GM18517 (cell line): ENCODE measurements at regions not wholly inside any gene's neighbourhood (a gene's known extent, or its start where the extent isn't known, plus 50 kb on each side); places are given as distances from the start of the nearest gene placed in this dataset.
"Not testable (repeated sequence)": the region's sequence is repeated elsewhere in the genome, so short reads cannot be mapped to it uniquely, and the experiment has no call there.

Experiments used
- ATAC-seq: cut with Tn5 transposase; IDR thresholded peaks from one replicate; pipeline ENCODE4 v1.9.1; 2021; ENCODE audit warnings: mild to moderate bottlenecking, moderate library complexity; ENCODE audit not compliant: unreplicated experiment

GRCh38 chr2:150681120-150681804 lies 193.8 kb upstream of the RND3 start:
- no peak for ATAC-seq

GRCh38 chr2:150679456-150680120 lies 192.1 kb upstream of the RND3 start:
- no peak for ATAC-seq

DNA sequence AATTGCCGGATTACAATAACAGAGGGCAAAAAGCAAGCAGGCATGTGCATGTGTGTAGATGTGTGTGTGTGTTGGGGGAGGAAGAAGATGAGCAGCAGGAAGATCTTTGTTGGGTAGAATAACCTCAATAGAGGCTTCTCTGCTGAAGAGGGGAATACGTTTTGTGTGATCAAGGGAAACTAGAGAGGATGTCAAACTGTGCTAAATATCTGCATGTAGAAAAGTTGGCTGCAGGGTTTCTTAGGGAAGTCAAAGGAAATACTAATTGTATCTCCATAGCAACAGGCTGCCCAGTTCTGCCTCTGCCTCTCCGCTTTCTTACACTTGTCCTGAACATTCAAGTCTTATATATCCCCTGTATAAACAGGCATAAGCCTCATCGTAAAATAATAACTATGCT lies 190.1 kb upstream of the RND3 start:
- no peak for ATAC-seq

DNA sequence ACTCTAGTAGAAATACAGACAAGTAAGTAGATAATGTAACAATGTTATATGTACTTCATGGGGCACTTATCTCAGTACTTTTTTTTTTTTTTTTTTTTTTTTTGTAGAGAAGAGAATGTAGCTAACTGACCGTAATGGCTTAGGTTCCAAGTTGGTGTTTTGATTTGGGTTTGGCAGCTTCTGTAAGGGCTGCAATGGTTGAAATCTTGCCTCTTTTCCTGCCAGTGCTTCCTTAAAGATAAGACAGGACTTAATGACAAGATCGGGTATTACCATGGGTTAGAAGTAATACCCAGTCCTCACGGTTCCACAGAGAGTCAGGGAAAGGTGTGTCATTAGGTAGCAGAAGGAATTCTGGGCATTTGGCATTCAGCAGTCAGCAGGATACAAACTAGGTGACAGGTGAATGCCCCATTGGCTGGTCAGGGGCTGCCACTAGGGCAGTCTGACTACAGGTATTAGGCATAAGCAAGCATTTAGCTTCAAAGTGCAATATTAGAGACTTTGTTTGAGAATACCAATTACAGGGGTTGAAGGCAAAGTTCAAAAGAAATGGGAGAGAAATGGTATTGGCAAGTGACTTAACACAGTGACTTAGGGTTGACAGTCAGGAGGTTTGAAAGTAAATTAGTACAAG lies 189.4 kb upstream of the RND3 start:
- ATAC-seq: no peak

GRCh38 chr2:150675807-150676206 lies 188.3 kb upstream of the RND3 start:
- no peak for ATAC-seq

DNA sequence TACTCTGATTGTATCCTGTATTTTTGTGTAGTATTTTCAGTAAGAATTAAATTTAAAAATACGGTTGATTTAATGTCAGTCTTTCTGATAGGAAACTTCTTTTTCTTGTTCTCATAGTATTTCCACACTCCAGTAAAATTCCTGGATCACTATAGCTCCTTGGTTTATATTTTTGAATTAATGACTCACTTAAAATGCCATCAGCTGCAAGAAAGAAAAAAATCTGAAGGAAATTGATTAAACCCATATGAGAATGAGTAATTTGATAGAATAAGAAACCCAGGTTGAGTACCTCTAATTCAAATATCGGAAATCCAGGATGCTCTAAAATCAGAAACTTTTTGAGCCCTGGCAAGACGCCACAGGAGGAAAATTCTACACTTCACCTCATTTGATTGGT lies 186.8 kb upstream of the RND3 start:
- ATAC-seq: no peak

DNA sequence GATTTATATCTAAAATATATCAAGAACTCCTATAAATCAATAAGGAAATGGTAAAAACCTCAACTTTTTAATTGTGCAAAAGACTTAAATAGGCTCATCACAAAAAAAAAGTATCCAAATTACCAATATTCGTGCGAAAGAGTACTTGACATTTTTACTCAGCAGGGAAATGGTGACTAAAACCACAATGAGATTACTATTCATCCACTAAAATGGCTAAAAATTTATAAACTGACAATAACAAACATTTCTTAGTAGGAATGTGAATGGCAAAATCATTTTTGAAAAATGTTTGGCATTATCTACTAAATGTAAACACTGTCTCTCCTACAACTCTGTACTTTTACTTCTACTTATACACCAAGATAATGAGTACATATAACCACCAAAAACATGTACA lies 184.8 kb upstream of the RND3 start:
- no peak for ATAC-seq

GRCh38 chr2:150669492-150669891 lies 182.0 kb upstream of the RND3 start:
- ATAC-seq: no peak

- not testable (repeated sequence) for ATAC-seq
Measured at GRCh38 chr2:150667039-150667438, 179.6 kb upstream of the RND3 start.

- no peak for ATAC-seq
Measured at GRCh38 chr2:150663143-150663542, 175.7 kb upstream of the RND3 start.

DNA sequence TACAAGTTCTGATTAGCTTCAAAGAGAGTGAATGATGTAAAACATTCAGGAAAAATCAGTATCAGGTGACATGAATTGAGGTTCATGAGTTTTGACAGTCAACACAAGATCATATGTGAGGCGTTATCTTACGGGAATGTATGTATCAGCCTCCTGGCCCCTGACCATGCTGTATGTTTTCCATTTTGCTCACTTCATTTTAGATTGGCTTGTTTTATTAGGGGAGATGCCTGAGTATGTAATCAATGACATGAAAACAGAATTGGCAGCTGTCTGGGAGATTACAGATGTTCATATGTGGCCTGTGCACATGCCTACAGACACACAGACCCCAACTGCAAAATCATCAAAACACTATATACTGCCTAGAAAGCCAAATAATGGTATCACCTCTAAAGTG lies 168.5 kb upstream of the RND3 start:
- ATAC-seq: no peak

DNA sequence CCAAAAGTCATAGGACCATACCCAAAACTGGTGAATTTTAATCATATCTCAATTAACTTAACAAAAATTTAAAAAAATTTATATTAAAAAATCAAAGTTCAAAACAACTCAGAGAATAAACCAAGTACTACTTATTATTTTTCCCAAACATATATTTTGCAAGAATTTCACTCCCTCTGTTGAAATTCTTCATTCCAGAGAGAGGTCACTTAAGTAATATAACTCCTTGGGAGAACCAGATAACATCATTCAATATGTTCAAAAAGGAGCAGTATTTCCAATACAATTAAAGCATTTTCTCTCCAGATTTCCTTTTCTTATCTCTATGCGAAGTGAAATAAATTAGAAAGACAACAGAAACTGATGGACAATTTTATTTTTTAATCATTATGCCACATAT lies 165.9 kb upstream of the RND3 start:
- no peak for ATAC-seq

GRCh38 chr2:150647943-150648342 lies 160.5 kb upstream of the RND3 start:
- ATAC-seq: no peak

GRCh38 chr2:150646746-150647145 lies 159.3 kb upstream of the RND3 start:
- ATAC-seq: no peak

DNA sequence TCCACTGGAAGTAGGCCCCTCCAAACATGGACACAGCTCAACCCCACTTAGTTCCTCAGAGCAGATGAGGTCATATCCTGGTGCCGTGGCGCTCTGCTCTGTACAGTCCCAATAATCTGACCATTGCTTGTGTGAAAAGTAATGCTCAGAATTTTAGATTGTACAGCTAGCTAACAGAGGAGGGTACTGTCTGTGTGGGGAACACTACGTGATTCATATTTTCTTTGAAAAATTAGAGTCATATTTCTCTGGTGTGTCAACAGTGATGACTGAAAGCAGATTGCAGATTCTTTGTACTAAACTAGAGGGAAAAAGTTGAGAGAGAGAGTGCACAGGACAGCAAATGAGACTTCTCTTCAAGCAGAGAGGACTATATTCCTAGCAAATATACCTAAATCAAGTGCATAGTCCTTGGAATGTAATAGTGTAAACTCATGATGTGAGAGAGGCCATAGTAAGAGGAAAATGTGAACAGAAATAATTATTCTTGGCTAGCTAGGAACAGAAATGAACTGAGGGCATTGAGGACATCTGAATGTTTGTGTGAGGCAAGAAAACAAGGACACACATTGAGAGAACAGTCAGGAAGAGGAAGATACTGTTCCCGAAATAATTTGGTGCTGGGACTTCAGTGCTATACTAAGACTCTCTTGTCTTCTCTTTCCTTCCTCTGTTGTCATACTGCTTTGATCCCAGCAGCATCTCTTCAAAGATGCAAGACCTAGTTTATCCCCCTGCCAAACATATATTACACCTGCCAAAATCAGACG lies 157.0 kb upstream of the RND3 start:
- no peak for ATAC-seq

DNA sequence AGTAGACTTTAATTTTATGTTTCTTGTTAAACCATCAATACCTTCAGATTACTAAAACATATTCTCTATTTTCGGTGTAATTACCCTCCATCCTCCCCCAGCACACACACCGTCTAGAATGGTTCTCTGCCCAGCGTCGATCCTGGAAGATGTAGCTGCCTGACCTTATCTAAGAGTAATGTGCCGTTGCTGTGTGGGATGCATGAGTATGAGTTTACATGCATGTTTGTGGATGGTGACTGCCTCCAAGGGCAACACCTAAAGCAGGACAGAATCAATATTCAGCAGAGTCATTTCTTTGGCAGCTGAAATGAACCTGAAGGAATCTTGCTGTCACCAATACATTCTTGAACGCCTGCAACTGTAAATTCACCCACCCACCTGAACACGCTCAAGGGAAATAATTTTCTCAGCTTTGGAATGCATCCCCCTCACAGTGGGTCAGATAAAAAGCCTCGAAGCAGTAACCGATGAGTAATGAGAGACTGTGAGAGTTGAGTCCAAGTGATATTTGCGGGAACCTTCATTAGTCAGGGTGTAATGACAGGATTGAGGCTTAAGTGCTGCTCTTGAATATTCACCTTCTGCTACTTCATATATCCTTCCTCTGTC lies 155.8 kb upstream of the RND3 start:
- ATAC-seq: no peak

GRCh38 chr2:150640039-150640438 lies 152.6 kb upstream of the RND3 start:
- no peak for ATAC-seq

DNA sequence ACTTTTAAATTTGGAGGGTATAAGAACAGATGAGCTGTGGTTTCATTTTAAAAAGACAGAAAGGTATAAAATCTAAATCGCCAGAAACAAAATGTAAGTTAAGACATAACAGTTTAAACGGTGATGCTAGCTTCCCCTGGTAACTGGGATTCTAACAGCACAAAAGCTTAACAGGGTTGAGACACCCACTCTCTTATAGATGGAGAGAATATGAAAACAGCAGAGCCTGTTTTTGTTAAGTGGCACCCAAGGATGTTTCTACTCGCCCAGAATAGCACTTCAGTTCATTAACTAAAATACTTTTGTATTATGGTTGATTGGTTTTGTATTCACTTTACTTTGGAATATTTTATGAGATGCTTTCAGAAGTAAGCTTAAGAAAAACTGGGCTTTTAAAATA lies 151.9 kb upstream of the RND3 start:
- no peak for ATAC-seq

DNA sequence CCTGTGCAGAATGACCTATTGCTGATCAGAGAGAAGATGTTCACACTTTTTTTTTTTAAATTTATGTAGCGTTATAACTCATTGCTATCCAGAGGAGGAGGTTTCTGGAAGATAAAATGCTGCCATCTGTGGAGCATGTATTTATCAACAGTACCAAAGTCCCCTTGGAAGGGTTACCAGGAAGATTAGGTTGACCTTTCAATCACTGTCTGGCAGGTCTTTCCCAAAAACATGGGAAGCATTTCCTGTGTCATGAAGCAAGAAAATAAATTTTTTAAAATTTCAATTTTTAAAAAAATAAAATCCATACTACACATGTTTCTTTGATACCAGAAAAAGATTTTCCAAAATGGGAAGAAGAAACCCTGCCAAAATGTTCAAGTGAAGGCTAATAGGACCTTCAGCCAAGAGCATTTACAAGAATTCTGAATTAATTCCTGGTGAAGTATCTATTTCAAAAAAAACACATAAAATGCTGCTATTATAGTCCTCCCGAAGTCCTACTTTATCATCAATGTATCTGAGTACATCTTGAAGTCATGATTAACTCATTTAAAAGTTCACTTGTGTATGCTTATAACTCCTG lies 143.9 kb upstream of the RND3 start:
- ATAC-seq: no peak

- ATAC-seq: no peak
Measured at GRCh38 chr2:150630587-150631235, 143.2 kb upstream of the RND3 start.
